ENCODE measurements at regions not wholly inside any gene's neighbourhood (a gene's known extent, or its start where the extent isn't known, plus 50 kb on each side); places are given as distances from the start of the nearest gene placed in this dataset.
A peak's percentile ranks its signal among the peaks of the same experiment; 100 is the strongest.

DNA sequence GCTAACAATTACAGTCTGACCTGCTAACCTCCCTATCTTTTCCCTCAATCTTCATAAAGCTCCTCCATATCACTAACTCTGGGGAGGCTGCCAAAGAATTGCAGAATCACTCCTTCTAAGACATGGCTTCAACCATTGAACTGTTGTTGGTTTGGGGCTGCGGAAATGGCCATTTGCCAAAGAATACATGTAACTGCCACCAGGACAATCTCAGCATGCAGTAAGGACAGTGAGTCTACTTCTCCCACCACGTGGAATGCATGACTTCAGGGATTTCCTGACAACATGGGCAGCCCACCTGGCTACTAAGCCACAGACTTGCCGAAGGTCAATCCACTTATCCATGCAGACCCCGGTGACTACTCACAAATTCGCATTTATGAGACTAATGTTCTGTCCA is 104.3 kb upstream of the NUDT7 start:
- ATAC-seq: no peak
- Histone ChIP-seq H3K4me3 (no peak overlapping the region), H3K27ac (no peak overlapping the region), H3K4me1 (no peaks in the 10 kb centered on the region), H3K27me3 (no peaks in the 10 kb centered on the region), H3K36me3 (no peaks in the 10 kb centered on the region), H3K9me3 (no peaks in the 10 kb centered on the region)
- intact Hi-C loops (cut with DNase I): no loop called here
- TF ChIP-seq, protein P1, sequence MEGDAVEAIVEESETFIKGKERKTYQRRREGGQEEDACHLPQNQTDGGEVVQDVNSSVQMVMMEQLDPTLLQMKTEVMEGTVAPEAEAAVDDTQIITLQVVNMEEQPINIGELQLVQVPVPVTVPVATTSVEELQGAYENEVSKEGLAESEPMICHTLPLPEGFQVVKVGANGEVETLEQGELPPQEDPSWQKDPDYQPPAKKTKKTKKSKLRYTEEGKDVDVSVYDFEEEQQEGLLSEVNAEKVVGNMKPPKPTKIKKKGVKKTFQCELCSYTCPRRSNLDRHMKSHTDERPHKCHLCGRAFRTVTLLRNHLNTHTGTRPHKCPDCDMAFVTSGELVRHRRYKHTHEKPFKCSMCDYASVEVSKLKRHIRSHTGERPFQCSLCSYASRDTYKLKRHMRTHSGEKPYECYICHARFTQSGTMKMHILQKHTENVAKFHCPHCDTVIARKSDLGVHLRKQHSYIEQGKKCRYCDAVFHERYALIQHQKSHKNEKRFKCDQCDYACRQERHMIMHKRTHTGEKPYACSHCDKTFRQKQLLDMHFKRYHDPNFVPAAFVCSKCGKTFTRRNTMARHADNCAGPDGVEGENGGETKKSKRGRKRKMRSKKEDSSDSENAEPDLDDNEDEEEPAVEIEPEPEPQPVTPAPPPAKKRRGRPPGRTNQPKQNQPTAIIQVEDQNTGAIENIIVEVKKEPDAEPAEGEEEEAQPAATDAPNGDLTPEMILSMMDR (IDR thresholded peaks at IDR 0.05): no peak
- no peak for DNase-seq

DNA sequence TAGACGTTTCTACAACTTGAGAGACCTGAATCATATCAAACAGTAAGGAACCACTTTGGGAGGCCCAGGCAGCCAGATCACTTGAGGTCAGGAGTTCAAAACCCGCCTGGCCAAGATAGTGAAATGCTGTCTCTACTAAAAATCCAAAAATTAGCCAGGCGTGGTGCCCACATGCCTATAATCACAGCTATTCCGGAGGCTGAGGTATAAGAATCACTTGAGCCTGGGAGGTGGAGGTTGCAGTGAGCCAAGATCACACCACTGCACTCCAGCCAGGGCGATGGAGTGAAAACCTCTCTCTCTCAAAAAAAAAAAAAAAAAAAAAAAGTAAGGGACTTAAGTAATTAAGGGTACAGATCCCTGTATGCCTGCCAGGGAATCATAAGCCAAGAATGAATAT is 103.4 kb upstream of the NUDT7 start:
- intact Hi-C loops (cut with DNase I): no loop called here
- DNase-seq: no peak
- TF ChIP-seq, protein P1 (IDR thresholded peaks at IDR 0.05): no peak

DNA sequence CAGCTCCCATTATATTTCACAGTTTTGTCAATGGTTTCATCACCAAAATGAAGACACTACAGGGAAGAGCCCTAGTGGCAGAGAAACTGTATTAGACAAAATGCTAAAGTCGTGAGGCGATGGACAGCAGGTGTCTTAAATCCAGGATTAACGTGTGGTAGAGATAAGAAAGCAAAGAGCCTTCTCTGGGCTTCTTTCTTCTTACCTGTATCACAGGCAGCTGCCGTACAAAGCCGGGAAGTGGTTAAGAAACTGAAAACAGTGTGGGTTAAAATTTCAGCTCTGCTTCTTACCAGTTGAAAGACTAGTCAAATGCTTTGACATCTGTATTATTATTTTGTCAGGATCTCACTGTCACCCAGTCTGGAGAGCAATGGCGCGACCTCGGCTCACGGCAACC is 98.2 kb upstream of the NUDT7 start:
- H3K4me3 ChIP-seq: no peak overlapping the region
- intact Hi-C loops (cut with DNase I): no loop called here
- H3K27me3 ChIP-seq: no peaks in the 10 kb centered on the region
- H3K27ac ChIP-seq: no peak overlapping the region
- DNase-seq: no peak
- no peaks in the 10 kb centered on the region for H3K9me3 ChIP-seq
- H3K4me1 ChIP-seq: no peaks in the 10 kb centered on the region
- ATAC-seq: no peak
- TF ChIP-seq, protein P1 (IDR thresholded peaks at IDR 0.05): no peak
- H3K36me3 ChIP-seq: no peaks in the 10 kb centered on the region

More for the DNA sequence above, 103.4 kb upstream of the NUDT7 start:
- no peak overlapping the region for H3K27ac ChIP-seq
- ATAC-seq: no peak
- no peaks in the 10 kb centered on the region for H3K4me1 ChIP-seq
- H3K4me3 ChIP-seq: no peak overlapping the region
- H3K9me3 ChIP-seq: no peaks in the 10 kb centered on the region
- no peaks in the 10 kb centered on the region for H3K36me3 ChIP-seq
- H3K27me3 ChIP-seq: no peaks in the 10 kb centered on the region

DNA sequence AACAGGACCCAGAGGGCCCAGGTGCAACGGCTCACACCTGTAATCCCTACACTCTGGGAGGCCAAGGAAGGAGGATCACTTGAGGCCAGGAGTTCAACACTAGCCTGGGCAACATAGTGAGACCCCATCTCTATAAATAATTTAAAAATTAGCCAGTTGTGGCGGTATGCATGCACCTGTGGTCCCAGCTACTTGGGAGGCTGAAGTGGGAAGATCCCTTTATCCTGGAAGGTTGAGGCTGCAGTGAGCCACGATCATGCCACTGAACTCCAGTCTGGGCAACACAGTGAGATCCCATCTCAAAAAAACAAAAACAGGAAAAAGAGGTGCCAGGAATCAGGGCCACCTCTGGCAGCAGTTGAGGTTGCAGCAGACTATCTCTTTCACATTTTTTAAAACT is 85.7 kb upstream of the NUDT7 start:
- H3K36me3 ChIP-seq: no peaks in the 10 kb centered on the region
- no peak overlapping the region for H3K4me3 ChIP-seq
- ATAC-seq (no peak), DNase-seq (no peak)
- no peaks in the 10 kb centered on the region for H3K4me1 ChIP-seq
- TF ChIP-seq, protein P1 (IDR thresholded peaks at IDR 0.05): no peak
- H3K27ac ChIP-seq: no peak overlapping the region
- no peaks in the 10 kb centered on the region for H3K9me3 ChIP-seq
- intact Hi-C loops (cut with DNase I): no loop called here
- peaks cover 0 to 12% of the 10 kb centered on the region in 2 donors for H3K27me3 ChIP-seq

DNA sequence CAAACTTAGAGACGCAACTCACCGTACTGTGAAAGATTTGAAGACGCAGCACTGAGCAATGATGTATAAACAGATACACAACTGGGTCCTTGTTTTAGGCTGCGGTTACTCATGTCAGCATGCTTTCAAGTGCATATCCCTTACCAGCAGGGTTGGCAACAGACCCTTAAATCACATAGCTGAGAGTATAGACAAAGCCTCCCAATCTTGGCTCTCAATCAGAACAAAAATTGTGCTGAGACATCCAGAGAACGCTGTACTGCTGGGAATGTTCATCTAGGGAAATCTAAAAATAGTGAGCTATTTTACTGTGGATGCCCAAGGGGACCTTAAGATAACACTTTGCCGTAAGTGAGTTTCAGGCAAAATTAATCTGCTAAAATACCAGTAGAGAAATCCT is 84.4 kb upstream of the NUDT7 start:
- TF ChIP-seq, protein P1 (IDR thresholded peaks at IDR 0.05): no peak
- Histone ChIP-seq H3K36me3 (no peaks in the 10 kb centered on the region), H3K9me3 (no peaks in the 10 kb centered on the region), H3K4me3 (no peak overlapping the region), H3K27ac (no peak overlapping the region), H3K27me3 (peaks cover 0 to 12% of the 10 kb centered on the region in 2 donors), H3K4me1 (no peaks in the 10 kb centered on the region)
- ATAC-seq (no peak), DNase-seq (peak in 2 of 4 donors; percentile 7 to 12)
- intact Hi-C loops (cut with DNase I): no loop called here
